Glutamatergic neuron (in vitro differentiated cells): ENCODE measurements at regions not wholly inside any gene's neighbourhood (a gene's known extent, or its start where the extent isn't known, plus 50 kb on each side); places are given as distances from the start of the nearest gene placed in this dataset.

Source experiments
- DNase-seq: peaks from one replicate; pipeline ENCODE4 v3.0.0; 2022
- H3K27ac Mint-ChIP-seq: one replicate; pipeline ENCODE4 v1.8.0; 2020; ENCODE audit warnings: mild to moderate bottlenecking, mixed read lengths, inconsistent platforms; ENCODE audit not compliant: unreplicated experiment
- H3K27me3 Mint-ChIP-seq: one replicate; pipeline ENCODE4 v1.8.0; 2020; ENCODE audit warnings: mild to moderate bottlenecking, moderate library complexity, mixed read lengths, inconsistent platforms; ENCODE audit not compliant: unreplicated experiment
- H3K36me3 Mint-ChIP-seq: one replicate; pipeline ENCODE4 v1.8.0; 2020; ENCODE audit warnings: mild to moderate bottlenecking, mixed read lengths, inconsistent platforms; ENCODE audit not compliant: unreplicated experiment
- H3K4me1 Mint-ChIP-seq: one replicate; pipeline ENCODE4 v1.8.0; 2020; ENCODE audit warnings: mild to moderate bottlenecking, low read depth, mixed read lengths, inconsistent platforms; ENCODE audit not compliant: unreplicated experiment
- H3K4me3 Mint-ChIP-seq: one replicate; pipeline ENCODE4 v1.8.0; 2020; ENCODE audit warnings: mild to moderate bottlenecking, mixed read lengths, inconsistent platforms; ENCODE audit not compliant: unreplicated experiment
- H3K9me3 Mint-ChIP-seq: one replicate; pipeline ENCODE4 v1.8.0; 2020; ENCODE audit warnings: mild to moderate bottlenecking, moderate library complexity, mixed read lengths, inconsistent platforms; ENCODE audit not compliant: unreplicated experiment
- CTCF ChIP-seq: fragments of 200-600 bp; sonication (generic); IDR thresholded peaks from one replicate; pipeline ENCODE4 v1.5.0; 2021; ENCODE audit not compliant: partially characterized antibody, unreplicated experiment

- no peak overlapping the region for H3K27ac Mint-ChIP-seq
- no peak for DNase-seq
- H3K9me3 Mint-ChIP-seq, result no peaks in the 10 kb centered on the region
- no peaks in the 10 kb centered on the region for H3K4me1 Mint-ChIP-seq
- TF ChIP-seq CTCF, result no peak
- no peaks in the 10 kb centered on the region for H3K27me3 Mint-ChIP-seq
- no peaks in the 10 kb centered on the region for H3K36me3 Mint-ChIP-seq
- no peak overlapping the region for H3K4me3 Mint-ChIP-seq
Observed at GRCh38 chr5:14054111-14054854, 88.9 kb upstream of the TRIO start.

- no peaks in the 10 kb centered on the region for H3K4me1 Mint-ChIP-seq
- H3K36me3 Mint-ChIP-seq, result no peaks in the 10 kb centered on the region
- H3K9me3 Mint-ChIP-seq, result peaks cover 2% of the 10 kb centered on the region
- no peak overlapping the region for H3K4me3 Mint-ChIP-seq
- TF ChIP-seq CTCF, result no peak
- no peaks in the 10 kb centered on the region for H3K27me3 Mint-ChIP-seq
- H3K27ac Mint-ChIP-seq, result no peak overlapping the region
- DNase-seq, result no peak
Observed at GRCh38 chr5:14050821-14051220, 92.3 kb upstream of the TRIO start.

- DNase-seq, result no peak
- Mint-ChIP-seq H3K27me3 (no peaks in the 10 kb centered on the region), H3K27ac (no peak overlapping the region), H3K4me1 (no peaks in the 10 kb centered on the region), H3K4me3 (no peak overlapping the region), H3K36me3 (no peaks in the 10 kb centered on the region), H3K9me3 (peaks cover 2% of the 10 kb centered on the region)
- TF ChIP-seq CTCF, result no peak
Observed at GRCh38 chr5:14048434-14048833, 94.7 kb upstream of the TRIO start.

- no peak for TF ChIP-seq CTCF
- Mint-ChIP-seq H3K4me3 (no peak overlapping the region), H3K4me1 (peaks cover 3% of the 10 kb centered on the region), H3K9me3 (peaks cover 2% of the 10 kb centered on the region), H3K27me3 (no peaks in the 10 kb centered on the region), H3K27ac (no peak overlapping the region), H3K36me3 (peaks cover 5% of the 10 kb centered on the region)
- DNase-seq, result no peak
Observed at GRCh38 chr5:14041528-14042192, 97.2 kb upstream of the DNAH5 start.

GRCh38 chr5:14040542-14040941 is 96.1 kb upstream of the DNAH5 start:
- H3K36me3 Mint-ChIP-seq, result peaks cover 5% of the 10 kb centered on the region
- no peak for TF ChIP-seq CTCF
- H3K9me3 Mint-ChIP-seq, result peaks cover 2% of the 10 kb centered on the region
- no peaks in the 10 kb centered on the region for H3K27me3 Mint-ChIP-seq
- peaks cover 3% of the 10 kb centered on the region for H3K4me1 Mint-ChIP-seq
- no peak overlapping the region for H3K4me3 Mint-ChIP-seq
- H3K27ac Mint-ChIP-seq, result no peak overlapping the region
- peak; percentile 59 for DNase-seq
